T-helper 2 cell treated with Interferon-gamma antibody and Interleukin-4, amounts not matched to agents 100 ng/mL and 5 ng/mL, for 36 hours (primary cell): ENCODE measurements at regions not wholly inside any gene's neighbourhood (a gene's known extent, or its start where the extent isn't known, plus 50 kb on each side); places are given as distances from the start of the nearest gene placed in this dataset.

ENCODE experiments used
- intact Hi-C: fragments of 100-400 bp; cut with micrococcal nuclease; formaldehyde crosslinking; loops from one replicate; pipeline ENCODE4 v1.15.1; 2023

GRCh38 chr4:3818371-3818770, 52.2 kb downstream of the ADRA2C start:
- intact Hi-C loops: no loop called here

DNA sequence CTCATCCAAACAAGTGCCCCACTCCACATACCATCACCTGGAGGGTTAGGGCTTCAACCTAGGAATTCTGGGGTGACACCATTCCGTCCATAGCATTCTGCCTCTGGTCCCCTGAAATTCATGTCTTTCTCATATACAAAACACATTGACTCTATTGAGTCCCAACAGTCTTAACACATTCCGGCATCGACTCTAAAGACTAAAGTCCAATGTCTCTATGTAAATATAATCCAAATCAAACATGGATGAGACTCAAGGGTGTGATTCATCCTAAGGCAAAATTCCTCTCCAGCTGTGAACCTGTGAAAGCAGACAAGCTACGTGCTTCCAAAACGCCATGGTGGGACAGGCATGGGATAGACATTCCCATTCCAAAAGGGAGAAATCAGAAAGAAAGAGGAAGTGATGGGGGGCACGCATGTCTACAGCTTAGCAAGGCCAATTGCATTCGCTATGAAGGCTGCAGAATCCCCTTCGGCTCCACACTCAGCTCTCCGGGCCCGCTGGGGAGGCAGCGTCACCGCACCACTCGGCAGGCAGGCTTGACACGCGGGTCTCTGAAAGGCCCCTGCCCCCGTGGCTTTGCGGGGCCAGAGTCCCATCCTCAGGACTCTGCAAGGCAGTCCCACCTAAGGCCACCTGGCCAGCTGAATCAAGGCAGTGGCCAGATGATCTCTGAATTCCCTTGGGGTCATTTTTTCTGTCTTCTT, 53.2 kb downstream of the ADRA2C start:
- intact Hi-C loops: no loop called here

- intact Hi-C loops: no loop called here
Observed at GRCh38 chr4:3820016-3820805, 54.0 kb downstream of the ADRA2C start.

GRCh38 chr4:3820806-3821579, 54.8 kb downstream of the ADRA2C start:
- intact Hi-C loops: no loop called here

DNA sequence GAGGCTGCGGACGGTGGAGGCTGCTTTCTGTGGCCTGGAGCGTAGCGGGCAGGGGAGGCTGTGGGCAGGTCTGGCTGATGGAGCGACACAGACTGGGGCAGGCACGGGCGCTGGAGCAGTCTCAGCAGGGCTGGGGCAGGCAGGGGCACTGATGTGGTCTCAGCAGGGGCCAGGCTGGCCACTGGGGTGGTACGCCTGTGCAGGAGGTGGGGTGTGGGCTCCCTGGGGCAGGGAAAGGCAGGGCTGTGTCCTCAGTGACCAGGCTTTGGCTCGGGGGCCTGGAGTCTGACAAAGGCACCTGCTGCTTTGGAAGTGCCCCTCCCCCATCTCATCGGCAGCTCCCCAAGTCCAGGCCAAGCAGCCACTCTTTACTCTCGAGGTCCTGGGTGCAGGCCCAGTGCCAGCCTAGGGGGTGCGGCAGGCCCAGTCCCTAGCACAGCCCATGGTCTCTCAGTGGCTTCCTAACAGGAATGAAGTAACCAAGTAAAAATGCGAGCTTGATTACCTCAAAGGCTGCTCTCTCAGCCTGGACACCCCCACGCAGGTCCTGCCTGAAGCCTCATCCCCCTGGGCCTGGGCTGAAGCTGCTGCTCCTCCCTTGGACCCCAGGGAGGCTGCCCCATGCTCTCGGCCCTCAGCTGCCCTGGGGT, 55.5 kb downstream of the ADRA2C start:
- intact Hi-C loops: no loop called here

DNA sequence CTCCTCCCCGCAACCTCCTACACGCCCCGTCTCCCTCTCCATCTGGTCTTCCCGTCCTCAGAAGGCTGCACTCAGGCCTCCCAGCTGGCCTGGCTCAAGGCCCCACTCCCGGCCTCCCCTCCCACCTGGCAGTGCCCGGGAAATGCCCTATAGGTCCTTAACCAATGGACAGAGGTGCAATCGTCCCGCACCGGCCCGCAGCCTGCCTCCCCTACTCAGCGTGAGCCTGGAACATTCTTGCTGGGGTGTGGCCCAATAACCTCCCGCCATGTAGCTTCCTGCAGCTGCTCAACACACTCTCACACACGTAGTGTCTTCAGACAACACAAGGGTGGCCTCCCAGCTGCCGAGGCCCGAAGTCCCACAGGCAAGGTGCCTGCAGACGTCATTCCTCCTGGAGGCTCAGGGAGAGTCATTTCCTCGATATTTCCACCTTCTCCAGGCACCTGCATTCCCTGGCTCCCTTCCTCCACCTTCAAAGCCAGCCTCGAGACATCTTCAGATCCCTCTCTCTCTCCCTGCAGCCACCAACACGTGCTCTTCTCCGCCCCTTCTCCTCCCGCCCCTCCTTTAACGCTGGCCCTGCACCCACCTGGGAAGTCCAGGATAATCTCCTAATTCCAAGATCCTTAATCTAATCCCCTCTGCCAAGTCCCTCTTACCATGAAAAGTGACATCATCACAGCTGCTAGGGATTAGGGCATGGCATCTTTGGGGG, 56.2 kb downstream of the ADRA2C start:
- intact Hi-C loops: no loop called here

DNA sequence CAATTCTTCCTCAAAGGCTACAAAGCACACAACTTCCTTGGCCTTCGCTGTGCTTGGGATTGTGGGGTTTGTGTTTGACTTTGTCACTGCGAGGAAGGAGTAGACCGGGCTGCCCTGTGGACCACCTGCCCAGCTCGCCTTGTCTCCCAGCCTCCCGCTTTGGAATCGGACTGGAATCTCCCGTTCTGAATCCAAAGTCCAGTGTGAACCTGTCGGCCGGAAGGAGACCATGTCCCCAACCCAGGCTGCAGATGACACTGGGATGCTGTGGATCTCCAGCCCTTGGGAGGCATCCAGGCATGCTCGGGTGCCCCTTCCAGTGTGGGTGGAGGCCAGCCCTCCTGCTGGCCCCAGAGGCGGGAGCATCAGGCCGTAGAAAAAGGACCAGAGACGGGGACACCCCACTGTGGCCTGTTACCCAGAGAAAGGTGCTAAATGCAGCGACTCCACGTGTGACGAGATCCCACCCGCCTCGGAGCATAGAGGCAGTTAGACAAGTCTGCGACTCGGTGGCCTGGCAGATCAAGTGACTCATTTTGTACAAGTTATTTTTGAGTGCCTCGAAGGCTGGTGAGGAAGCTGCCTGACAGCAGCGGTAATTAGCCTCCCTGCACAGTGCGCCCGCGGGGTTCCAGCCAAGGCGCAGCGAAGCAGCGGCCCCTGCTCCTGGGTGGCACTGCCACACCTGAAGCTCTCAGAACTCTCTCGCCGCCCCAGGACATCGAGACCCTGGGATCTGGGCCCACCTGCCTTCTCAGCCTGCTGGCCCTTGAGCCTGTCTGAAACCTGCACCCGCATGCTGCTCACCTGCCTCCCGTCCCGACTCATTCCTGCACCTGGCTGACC, 57.5 kb downstream of the ADRA2C start:
- intact Hi-C loops: no loop called here

GRCh38 chr4:3824521-3825270, 58.5 kb downstream of the ADRA2C start:
- intact Hi-C loops: no loop called here

GRCh38 chr4:3825530-3825929, 59.3 kb downstream of the ADRA2C start:
- intact Hi-C loops: no loop called here

DNA sequence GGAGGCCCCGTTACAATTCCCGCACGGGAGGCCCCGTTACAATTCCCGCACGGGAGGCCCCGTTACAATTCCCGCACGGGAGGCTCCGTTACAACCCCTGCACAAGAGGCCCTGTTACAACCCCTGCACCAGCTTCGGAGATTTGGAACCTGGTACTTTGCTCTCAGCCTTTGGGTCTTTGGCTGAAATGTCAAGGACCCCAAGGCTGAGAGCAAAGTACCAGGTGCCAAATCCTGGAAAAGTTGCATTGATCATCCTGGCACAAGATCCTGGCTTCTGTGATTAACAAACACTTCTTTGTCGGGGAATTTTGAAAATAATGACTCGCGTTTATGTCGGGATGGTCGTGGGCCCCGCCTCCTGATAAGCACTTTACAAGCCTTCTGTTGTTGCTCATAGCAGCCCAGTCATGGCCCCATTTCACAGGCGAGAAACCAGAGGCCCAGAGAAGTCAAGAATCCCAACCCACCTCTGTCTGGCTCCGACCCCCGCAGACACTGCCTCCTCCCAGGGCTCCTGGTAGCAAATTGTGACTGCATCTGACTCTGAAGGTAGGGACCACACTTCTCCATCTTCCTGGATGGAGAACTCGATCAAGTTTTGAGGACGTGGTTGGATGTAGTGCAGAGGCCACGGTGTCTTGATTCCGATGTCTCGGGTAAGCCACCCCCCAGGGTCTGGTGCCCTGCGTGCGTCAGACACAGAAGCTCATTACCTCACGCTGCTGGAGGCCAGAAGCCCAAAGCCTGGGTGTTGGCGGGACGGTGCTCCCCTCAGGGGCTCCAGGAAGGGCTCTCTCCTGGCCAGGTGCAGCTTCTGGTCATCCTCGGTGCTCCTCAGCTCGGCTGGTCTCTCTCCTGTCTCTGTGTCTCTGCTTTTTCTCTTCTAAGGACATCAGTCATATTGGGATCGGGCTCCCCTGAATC, 60.3 kb downstream of the ADRA2C start:
- intact Hi-C loops: no loop called here

DNA sequence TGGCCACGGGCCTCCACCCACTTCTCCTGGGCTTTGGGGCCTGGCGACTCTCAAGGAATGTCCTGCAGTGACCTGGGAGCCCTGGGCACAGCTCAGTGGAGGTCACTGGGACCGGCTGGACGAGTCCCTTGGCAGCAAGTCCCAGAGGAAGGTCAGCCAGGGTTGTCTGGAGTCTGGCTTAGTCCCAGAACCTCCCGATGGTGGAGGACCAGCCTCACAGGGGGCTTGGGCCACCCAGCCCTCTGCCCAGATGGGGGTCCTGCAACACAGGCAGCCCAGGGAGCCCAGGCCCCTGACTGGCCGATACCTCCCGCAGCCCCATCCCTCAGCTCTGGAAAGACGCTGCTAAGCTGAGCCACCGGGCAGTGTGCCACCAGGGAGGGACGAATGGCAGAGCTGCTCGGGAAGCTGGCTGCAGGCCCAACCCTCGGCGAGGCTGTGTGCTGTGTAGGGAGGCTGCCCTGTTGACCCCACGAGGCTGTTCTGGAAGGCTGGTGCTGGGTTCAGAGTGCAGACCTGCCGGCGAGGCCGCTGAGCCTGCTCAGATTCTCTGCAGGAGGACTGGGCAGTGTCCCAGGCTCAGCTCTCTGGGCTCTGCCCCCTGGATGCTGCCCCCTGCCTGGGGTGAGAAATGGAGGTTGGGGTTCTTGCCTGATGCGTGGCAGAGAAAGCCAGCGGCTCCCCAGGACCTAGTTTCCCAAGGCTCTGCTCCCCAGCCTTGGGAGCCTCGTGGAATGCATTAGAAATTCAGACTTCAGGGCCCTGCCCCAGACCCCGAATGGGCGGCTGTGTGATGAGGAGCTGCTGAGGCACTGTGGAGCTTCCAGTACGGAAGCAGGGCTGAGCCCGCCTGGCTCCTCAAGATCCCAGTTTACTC, 61.7 kb downstream of the ADRA2C start:
- intact Hi-C loops: no loop called here

- intact Hi-C loops: no loop called here
Observed at GRCh38 chr4:3828546-3828945, 62.4 kb downstream of the ADRA2C start.

DNA sequence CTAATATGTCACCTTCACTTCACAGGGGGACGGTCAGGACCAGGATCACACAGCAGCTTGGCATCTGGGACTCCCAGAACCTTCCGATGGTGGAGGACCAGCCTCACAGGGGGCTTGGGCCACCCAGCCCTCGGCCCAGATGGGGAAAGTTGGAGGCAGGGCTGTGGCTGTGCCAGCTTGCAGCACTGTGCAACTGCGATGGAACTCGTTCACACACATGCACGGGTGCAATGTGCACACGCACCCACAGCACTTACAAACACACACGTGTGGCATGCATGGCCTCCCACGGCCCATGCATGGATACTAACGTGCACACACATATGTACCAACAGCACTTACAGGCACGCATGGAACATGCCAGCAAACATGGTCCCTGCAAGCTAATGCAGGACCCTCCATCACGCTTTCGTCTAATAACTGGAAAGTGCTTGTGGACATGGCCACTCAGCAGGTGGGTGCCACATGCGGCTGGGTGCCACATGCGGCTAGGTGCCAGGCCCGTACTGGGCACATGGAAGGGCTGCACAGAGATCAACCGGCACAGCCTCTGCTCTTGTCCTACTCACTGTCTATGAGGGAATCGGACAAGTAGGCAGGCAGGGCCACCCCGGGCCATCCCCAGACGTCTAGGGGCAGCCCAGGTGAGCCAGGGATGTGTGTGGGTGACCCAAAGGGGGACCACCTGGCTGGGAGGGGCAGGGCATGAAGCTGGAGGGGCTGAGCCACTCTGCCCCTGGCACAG, 63.2 kb downstream of the ADRA2C start:
- intact Hi-C loops: no loop called here

DNA sequence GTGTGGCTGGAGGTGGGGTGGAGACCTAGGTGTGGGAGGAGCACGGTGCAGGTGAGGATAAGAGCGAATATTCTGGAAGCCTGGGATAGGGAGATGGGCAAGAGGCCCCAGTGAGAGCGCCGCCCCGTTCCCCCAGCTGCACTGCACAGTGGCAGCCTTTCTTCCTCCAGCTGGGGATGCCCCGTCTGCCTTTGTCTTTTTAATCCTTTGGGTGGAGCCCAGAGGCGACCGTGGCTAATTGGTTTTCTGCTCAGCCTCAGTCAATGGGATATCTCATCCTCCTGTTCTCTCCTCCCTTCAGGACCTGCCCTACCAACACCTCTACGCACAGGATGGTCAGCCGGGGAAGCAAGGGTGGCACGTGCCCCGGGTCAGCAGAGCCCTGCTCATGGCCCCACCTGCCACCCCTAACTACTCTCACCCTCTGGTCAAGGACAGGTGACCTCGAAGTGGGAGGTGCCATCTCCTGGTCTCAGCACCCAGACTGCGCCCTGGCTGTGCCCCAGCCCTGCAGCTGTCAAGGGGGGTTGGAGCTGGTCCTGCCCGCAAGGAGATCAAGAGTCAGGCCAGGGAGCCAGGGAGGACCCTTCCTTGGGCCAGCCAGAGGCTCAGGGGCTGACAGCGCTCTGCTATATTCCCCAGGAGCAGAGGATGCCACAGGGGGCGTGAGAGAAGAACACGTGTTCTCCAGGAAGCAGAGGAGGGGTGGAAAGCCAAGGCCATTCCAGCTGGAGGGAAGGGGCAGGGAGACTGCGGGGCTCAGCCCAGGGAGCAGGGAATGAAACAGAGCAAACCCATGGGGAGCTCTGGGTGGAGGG, 64.0 kb downstream of the ADRA2C start:
- intact Hi-C loops: no loop called here

DNA sequence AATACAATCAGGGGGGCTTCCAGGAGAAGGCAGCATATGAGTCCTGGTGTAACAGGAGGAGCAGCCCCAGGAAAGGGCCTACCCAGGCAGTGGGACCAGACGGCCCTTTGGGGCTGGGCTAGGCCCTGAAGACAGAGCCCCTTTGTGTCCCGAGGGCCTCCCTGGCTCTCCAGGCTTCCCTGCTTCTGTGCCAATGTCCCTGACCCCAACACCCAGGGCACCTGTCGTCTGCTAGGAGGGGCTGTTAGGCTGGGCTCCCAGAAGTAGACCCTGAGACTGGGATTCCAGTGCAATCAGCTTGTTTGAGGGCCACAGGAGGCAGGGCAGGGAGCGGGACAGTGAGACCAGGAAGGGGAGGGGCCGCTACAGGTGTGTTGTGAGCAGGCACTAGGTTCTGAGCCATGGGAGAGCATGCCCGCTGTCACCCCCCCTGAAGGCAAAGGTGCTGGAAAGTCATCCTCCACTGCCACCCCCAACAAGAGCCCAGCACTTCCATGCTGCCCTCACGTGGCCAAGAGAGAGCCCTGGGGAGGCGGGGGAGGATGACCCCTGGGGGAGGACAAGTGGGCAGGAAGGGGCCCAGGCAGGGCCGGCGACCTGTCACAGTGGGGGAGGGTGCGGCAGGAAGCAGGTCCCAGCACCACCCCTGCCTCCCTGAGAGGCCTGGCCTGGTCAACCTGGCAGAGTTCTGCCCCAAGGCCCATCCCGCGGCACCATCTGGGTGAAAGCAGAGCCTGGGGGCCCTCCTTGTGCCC, 64.8 kb downstream of the ADRA2C start:
- intact Hi-C loops: no loop called here
